Endothelial cell of umbilical vein (primary cell): ENCODE measurements at regions not wholly inside any gene's neighbourhood (a gene's known extent, or its start where the extent isn't known, plus 50 kb on each side); places are given as distances from the start of the nearest gene placed in this dataset.

ENCODE experiments used
- BruUV-seq: library from RNA; stranded (reverse); fragments of 400-500 nt; replicated peaks from 2 replicates; lab custom pipeline; 2021; lab: Mats Ljungman, UMichigan
- CTCF ChIA-PET: fragments of 300-600, 350-600 bp; sonication (Branson Sonifier 250); formaldehyde crosslinking; loops from one replicate; lab custom pipeline; 2021; ENCODE audit warnings: antibody characterized with exemption, inconsistent platforms; lab: Charles Lee
- POLR2A ChIA-PET: fragments of 300-600, 350-600 bp; sonication (Branson Sonifier 250); formaldehyde crosslinking; loops from one replicate; lab custom pipeline; 2021; ENCODE audit warnings: antibody characterized with exemption, inconsistent platforms; lab: Charles Lee
- DNase-seq: peaks from one replicate; pipeline ENCODE4 v3.0.0-alpha.2; 2011; ENCODE audit warnings: low read depth, low spot score
- FAIRE-seq: peaks from 2 replicates; lab custom pipeline; 2011; peaks lifted over from hg19 to GRCh38; lab: Jason Lieb, UNC
- H2AFZ ChIP-seq: 2 replicates; pipeline ENCODE4 v1.6.0; 2012; ENCODE audit warnings: low read depth, low read length, control low read depth, inconsistent platforms
- H3K27ac ChIP-seq: 2 replicates; pipeline ENCODE4 v1.5.1; 2011; ENCODE audit warnings: low read depth, mild to moderate bottlenecking, control low read depth, low read length, moderate library complexity; ENCODE audit not compliant: insufficient read depth
- H3K27me3 ChIP-seq, 2 experiments: 2 replicates each; pipeline versions ENCODE4 v1.6.0 to v1.6.1; 2011; ENCODE audit warnings: low read length in 2 of 2, mixed read lengths in 1 of 2; ENCODE audit not compliant: control insufficient read depth in 2 of 2, insufficient read depth in 2 of 2
- H3K36me3 ChIP-seq, 2 experiments: 2 replicates in 1 of 2; 3 replicates in 1 of 2; pipeline ENCODE4 v1.5.1; 2011; ENCODE audit warnings: low read length in 2 of 2, mild to moderate bottlenecking in 1 of 2, moderate library complexity in 1 of 2; ENCODE audit not compliant: control insufficient read depth in 2 of 2, insufficient read depth in 2 of 2; ENCODE audit errors: extremely low read depth in 1 of 2
- H3K4me1 ChIP-seq: 3 replicates; pipeline ENCODE4 v1.5.1; 2011; ENCODE audit warnings: mild to moderate bottlenecking, low read length; ENCODE audit not compliant: control insufficient read depth, insufficient read depth; ENCODE audit errors: extremely low read depth
- H3K4me2 ChIP-seq: 2 replicates; pipeline ENCODE4 v1.6.1; 2011; ENCODE audit warnings: low read length, control low read depth, mixed read lengths; ENCODE audit not compliant: insufficient read depth
- H3K4me3 ChIP-seq, 3 experiments: fragments of 200-600 bp in 1 of 3; sonication (generic), shearing (Covaris generic) in 1 of 3; replicated peaks in 1 of 3; 2 replicates each; pipeline ENCODE4 v1.5.1; 2011 to 2016; ENCODE audit warnings: control low read depth in 3 of 3, low read length in 3 of 3, mild to moderate bottlenecking in 2 of 3, inconsistent platforms in 1 of 3, low read depth in 1 of 3, moderate library complexity in 1 of 3; ENCODE audit not compliant: insufficient read depth in 1 of 3
- H3K79me2 ChIP-seq: 2 replicates; pipeline ENCODE4 v1.6.0; 2012; ENCODE audit warnings: low read length, inconsistent platforms; ENCODE audit not compliant: control insufficient read depth, insufficient read depth
- H3K9ac ChIP-seq: replicated peaks from 2 replicates; pipeline ENCODE3; 2011; ENCODE audit warnings: low read length, control low read depth; ENCODE audit not compliant: insufficient read depth; ENCODE audit errors: extremely low read depth
- H3K9me1 ChIP-seq: replicated peaks from 3 replicates; pipeline ENCODE4 v1.6.0; 2011; ENCODE audit warnings: mild to moderate bottlenecking, low read length; ENCODE audit not compliant: control insufficient read depth, insufficient read depth; ENCODE audit errors: extremely low read depth
- H3K9me3 ChIP-seq: replicated peaks from 2 replicates; pipeline ENCODE4 v1.5.1; 2012; ENCODE audit warnings: low read length, inconsistent platforms; ENCODE audit not compliant: control insufficient read depth, insufficient read depth
- H4K20me1 ChIP-seq: replicated peaks from 2 replicates; pipeline ENCODE3; 2011; ENCODE audit warnings: mild to moderate bottlenecking, low read length; ENCODE audit not compliant: control insufficient read depth, insufficient read depth; ENCODE audit errors: extremely low read depth
- EZH2 ChIP-seq: IDR thresholded peaks from 2 replicates; pipeline ENCODE4 v1.6.1; 2012; ENCODE audit warnings: borderline replicate concordance, low read depth, mild to moderate bottlenecking, moderate library complexity, low read length, inconsistent platforms; ENCODE audit not compliant: severe bottlenecking
- FOS ChIP-seq: IDR thresholded peaks from 2 replicates; pipeline ENCODE4 v1.6.1; 2011; ENCODE audit warnings: mild to moderate bottlenecking, low read length, moderate library complexity, borderline replicate concordance; ENCODE audit not compliant: insufficient read depth
- GATA2 ChIP-seq: IDR thresholded peaks from 2 replicates; pipeline ENCODE4 v1.7.0; 2011; ENCODE audit warnings: low read depth, mild to moderate bottlenecking, moderate library complexity, mixed read lengths, low read length; ENCODE audit not compliant: insufficient read length, insufficient read depth
- JUN ChIP-seq: IDR thresholded peaks from 2 replicates; pipeline ENCODE4 v1.6.1; 2011; ENCODE audit warnings: borderline replicate concordance, low read depth; ENCODE audit not compliant: insufficient read length, insufficient read depth
- MYC ChIP-seq: IDR thresholded peaks from one replicate; pipeline ENCODE4 v1.6.1; 2011; ENCODE audit warnings: mild to moderate bottlenecking, low read depth, low read length
- POLR2A ChIP-seq: IDR thresholded peaks from 2 replicates; pipeline ENCODE4 v1.6.1; 2012; ENCODE audit warnings: low read depth, mild to moderate bottlenecking, control low read depth, low read length
- POLR2AphosphoS5 ChIP-seq: IDR thresholded peaks from 2 replicates; pipeline ENCODE4 v1.6.1; 2012; ENCODE audit warnings: low read depth, mild to moderate bottlenecking, control low read depth, low read length, moderate library complexity; ENCODE audit not compliant: insufficient read depth
- dilution Hi-C: fragments of 300-500 bp; cut with MboI; formaldehyde crosslinking; loops from one replicate; pipeline ENCODE4 v1.15.0; 2019; ENCODE audit warnings: low sequenced_read_pairs; ENCODE audit not compliant: extremely low pct_ligation_motif_present
- intact Hi-C: fragments of 100-400 bp; cut with micrococcal nuclease; formaldehyde crosslinking; loops from one replicate; pipeline ENCODE4 v1.10.0; 2022
- TF ChIP-seq, protein P1 (sequence below): IDR thresholded peaks from 2 replicates; pipeline ENCODE4 v1.6.1; 2011; ENCODE audit not compliant: insufficient read depth, insufficient read length
- TF ChIP-seq, protein P2 (sequence below), 2 donors: IDR thresholded peaks; 1 replicate in 1 of 2; 2 replicates in 1 of 2; pipeline ENCODE4 v1.5.1; 2011; ENCODE audit warnings: low read length in 2 of 2, mild to moderate bottlenecking in 2 of 2, moderate library complexity in 2 of 2, control low read depth in 1 of 2, inconsistent platforms in 1 of 2, low read depth in 1 of 2; ENCODE audit not compliant: insufficient read depth in 1 of 2; ENCODE audit errors: extremely low read depth in 1 of 2

DNA sequence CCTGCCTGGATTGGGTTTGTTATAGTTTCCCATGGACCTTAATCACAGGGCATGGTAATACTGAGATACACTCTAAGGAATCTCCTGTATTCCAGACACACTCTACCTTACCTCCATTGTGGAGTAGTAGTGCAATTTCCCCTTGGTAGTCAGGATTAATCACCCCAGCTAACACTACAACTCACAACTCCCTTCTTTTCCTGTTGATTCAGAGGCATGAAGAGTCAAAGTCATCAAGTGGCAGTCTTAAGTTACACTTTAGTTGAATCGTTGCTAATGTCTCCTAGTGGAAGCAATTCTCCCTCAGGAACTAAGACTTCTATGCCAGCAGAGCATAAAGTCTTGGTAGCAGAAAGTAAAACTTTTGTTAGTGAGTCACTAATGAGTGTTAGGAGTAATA lies 122.7 kb upstream of the APC start:
- H3K4me3 ChIP-seq = no peak overlapping the region
- DNase-seq (no peak), FAIRE-seq (no peak)
- H4K20me1 ChIP-seq = no peaks in the 10 kb centered on the region
- ChIA-PET CTCF (no interaction called here), POLR2A (no interaction called here)
- H3K4me2 ChIP-seq = no peak overlapping the region
- H3K4me1 ChIP-seq = no peaks in the 10 kb centered on the region
- H3K27ac ChIP-seq = no peak overlapping the region
- H2AFZ ChIP-seq = no peak overlapping the region
- intact Hi-C loops = no loop called here
- no peaks in the 10 kb centered on the region for H3K36me3 ChIP-seq
- no TSS peak for BruUV-seq
- no peaks in the 10 kb centered on the region for H3K9me3 ChIP-seq
- TF ChIP-seq POLR2A (no peak), POLR2AphosphoS5 (no peak), FOS (no peak), JUN (no peak), MYC (no peak), EZH2 (no peak), GATA2 (no peak)
- TF ChIP-seq, protein P1, sequence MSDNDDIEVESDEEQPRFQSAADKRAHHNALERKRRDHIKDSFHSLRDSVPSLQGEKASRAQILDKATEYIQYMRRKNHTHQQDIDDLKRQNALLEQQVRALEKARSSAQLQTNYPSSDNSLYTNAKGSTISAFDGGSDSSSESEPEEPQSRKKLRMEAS = no peak
- TF ChIP-seq, protein P2, sequence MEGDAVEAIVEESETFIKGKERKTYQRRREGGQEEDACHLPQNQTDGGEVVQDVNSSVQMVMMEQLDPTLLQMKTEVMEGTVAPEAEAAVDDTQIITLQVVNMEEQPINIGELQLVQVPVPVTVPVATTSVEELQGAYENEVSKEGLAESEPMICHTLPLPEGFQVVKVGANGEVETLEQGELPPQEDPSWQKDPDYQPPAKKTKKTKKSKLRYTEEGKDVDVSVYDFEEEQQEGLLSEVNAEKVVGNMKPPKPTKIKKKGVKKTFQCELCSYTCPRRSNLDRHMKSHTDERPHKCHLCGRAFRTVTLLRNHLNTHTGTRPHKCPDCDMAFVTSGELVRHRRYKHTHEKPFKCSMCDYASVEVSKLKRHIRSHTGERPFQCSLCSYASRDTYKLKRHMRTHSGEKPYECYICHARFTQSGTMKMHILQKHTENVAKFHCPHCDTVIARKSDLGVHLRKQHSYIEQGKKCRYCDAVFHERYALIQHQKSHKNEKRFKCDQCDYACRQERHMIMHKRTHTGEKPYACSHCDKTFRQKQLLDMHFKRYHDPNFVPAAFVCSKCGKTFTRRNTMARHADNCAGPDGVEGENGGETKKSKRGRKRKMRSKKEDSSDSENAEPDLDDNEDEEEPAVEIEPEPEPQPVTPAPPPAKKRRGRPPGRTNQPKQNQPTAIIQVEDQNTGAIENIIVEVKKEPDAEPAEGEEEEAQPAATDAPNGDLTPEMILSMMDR (IDR thresholded peaks at IDR 0.05; ENCODE audit: extremely low read depth in 1 of 2, insufficient read depth in 1 of 2, low read depth in 1 of 2, low read length in 2 of 2) = no peak
- H3K9me1 ChIP-seq = no peaks in the 10 kb centered on the region
- H3K79me2 ChIP-seq = no peaks in the 10 kb centered on the region
- H3K27me3 ChIP-seq = peaks cover 0 to 2% of the 10 kb centered on the region in 2 experiments
- H3K9ac ChIP-seq = no peak overlapping the region
- dilution Hi-C loops = no loop called here
